HG03565 (cell line): ENCODE measurements at regions not wholly inside any gene's neighbourhood (a gene's known extent, or its start where the extent isn't known, plus 50 kb on each side); places are given as distances from the start of the nearest gene placed in this dataset.

ENCODE experiments used
- ATAC-seq: cut with Tn5 transposase; IDR thresholded peaks from one replicate; pipeline ENCODE4 v1.9.1; 2021; ENCODE audit warnings: mild to moderate bottlenecking, moderate library complexity; ENCODE audit not compliant: unreplicated experiment

DNA sequence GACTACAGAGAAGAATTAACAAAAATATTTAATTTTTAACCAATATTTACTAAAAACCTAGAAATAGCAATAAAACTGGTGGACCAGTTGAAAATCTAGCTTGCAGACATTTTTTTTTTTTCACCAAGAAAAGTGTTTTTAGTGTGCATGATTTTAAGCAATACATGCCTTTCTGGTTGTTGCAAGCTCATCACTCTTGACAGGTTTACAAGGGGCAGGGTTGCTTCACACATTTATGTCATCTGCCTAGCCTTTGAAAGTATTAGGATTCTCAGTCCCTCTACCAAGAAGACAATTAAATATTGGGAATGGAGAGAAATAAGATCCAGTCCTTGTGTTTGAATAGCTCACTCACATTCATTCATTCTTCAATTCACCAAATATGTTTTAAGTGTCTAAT, 53.8 kb upstream of the LYPLAL1 start:
- no peak for ATAC-seq

DNA sequence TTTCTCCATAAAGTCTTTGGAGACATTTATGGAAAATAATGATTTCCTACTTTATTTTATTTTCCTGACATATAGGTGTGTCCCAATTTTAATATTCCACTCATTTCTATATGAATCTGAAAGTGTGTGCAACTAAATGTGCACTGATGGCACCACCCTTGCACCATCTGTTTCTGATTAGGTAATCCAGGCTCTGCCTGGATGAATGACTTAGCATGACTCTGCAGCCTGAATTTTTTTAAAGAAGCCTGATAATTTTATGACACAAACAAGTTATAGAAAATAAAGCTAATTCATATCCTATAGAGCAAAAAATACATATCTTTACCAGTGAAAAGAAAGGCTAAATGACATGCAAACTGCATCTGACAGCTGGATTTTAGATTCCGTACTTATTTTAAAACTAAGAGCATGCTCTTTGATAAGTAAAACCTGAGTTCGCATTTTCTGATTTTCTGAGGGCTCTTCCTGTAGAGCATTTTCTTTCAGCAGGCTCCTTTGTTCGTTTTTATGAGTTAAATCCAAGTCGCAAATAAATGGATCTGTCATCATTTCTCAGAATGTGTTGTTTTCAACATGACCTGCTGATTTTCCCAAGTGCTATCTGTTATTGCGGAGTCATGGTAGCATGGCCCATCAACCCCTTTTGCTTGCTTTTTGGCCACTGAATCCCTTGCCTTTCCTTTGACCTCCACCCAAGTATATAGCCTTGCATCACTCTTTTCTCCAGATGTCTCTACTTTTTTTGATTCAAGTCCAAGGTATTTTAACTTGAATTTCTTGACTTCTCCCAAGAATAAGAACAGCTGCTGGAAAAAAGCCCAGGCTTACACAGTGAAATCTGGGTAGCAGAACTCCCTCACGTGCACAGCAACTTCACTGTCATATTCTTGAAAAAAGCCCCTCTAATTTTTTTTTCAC, 52.8 kb upstream of the LYPLAL1 start:
- ATAC-seq, result no peak

DNA sequence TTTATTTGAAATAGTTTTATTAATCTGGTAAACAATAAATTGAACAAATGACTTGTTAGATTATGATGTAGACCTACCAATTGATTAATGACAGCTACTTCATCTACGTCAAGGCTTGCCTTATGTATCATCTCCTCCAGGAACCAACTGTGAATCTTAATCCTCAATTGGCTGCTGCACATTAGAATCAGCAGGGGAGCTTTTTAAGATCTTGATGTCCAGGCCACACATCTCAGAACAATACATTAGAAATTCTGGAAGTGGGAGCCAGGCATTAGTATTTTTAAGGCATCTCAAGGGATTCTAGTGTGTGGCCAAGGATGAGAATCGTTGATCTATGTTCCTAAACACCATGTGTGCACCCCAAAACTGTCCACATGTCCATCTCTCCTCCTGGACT, 52.0 kb upstream of the LYPLAL1 start:
- ATAC-seq, result no peak

DNA sequence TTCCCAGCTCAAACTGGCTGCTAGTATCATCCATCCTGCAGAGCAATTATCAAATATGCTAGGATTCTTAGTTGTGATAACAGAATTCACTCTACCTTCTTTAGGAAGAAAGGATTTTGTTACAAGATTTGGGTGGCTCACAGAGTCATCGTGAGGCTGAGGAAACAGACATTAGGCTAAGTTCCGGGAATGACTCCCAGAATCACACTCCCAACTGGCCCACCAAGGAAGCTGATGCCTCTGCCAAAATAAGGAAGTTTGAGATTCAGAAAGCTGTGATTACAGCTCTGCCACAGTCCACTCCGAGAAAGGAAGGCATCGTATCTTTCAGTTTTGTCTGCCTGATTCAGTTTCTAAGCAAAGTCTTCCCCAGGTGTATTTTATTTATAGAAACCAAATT, 50.6 kb upstream of the LYPLAL1 start:
- no peak for ATAC-seq
